RKO (cell line): ENCODE measurements at regions not wholly inside any gene's neighbourhood (a gene's known extent, or its start where the extent isn't known, plus 50 kb on each side); places are given as distances from the start of the nearest gene placed in this dataset.

Source experiments
- DNase-seq: peaks from one replicate; pipeline ENCODE4 v3.0.0-alpha.2; 2016; ENCODE audit warnings: low spot score

- no peak for DNase-seq
Observed at GRCh38 chr7:85508642-85509410, 322.0 kb upstream of the SEMA3D start.

GRCh38 chr7:85498031-85498430 lies 311.2 kb upstream of the SEMA3D start:
- no peak for DNase-seq

- DNase-seq: peak; percentile 18
Observed at GRCh38 chr7:85489498-85489897, 302.6 kb upstream of the SEMA3D start.

- DNase-seq: no peak
Observed at GRCh38 chr7:85488406-85488805, 301.6 kb upstream of the SEMA3D start.

- no peak for DNase-seq
Observed at GRCh38 chr7:85483177-85483576, 296.3 kb upstream of the SEMA3D start.

GRCh38 chr7:85480666-85481065 lies 293.8 kb upstream of the SEMA3D start:
- DNase-seq: no peak

- DNase-seq: no peak
Observed at GRCh38 chr7:85479918-85480643, 293.2 kb upstream of the SEMA3D start.

GRCh38 chr7:85478530-85478929 lies 291.7 kb upstream of the SEMA3D start:
- DNase-seq: no peak

GRCh38 chr7:85475476-85475875 lies 288.6 kb upstream of the SEMA3D start:
- DNase-seq: no peak

- no peak for DNase-seq
Observed at GRCh38 chr7:85475071-85475470, 288.2 kb upstream of the SEMA3D start.

- no peak for DNase-seq
Observed at GRCh38 chr7:85474234-85474633, 287.4 kb upstream of the SEMA3D start.

GRCh38 chr7:85471740-85472139 lies 284.9 kb upstream of the SEMA3D start:
- DNase-seq: no peak

- no peak for DNase-seq
Observed at GRCh38 chr7:85471307-85471706, 284.5 kb upstream of the SEMA3D start.

- DNase-seq: no peak
Observed at GRCh38 chr7:85469446-85470010, 282.7 kb upstream of the SEMA3D start.

GRCh38 chr7:85464042-85464651 lies 277.3 kb upstream of the SEMA3D start:
- peak; percentile 25 for DNase-seq

- DNase-seq: no peak
Observed at GRCh38 chr7:85462671-85463070, 275.8 kb upstream of the SEMA3D start.

- no peak for DNase-seq
Observed at GRCh38 chr7:85457911-85458310, 271.1 kb upstream of the SEMA3D start.

- no peak for DNase-seq
Observed at GRCh38 chr7:85456254-85456653, 269.4 kb upstream of the SEMA3D start.

GRCh38 chr7:85454904-85455303 lies 268.0 kb upstream of the SEMA3D start:
- no peak for DNase-seq

- DNase-seq: no peak
Observed at GRCh38 chr7:85452674-85453073, 265.8 kb upstream of the SEMA3D start.

GRCh38 chr7:85449478-85449877 lies 262.6 kb upstream of the SEMA3D start:
- DNase-seq: no peak

GRCh38 chr7:85447004-85447403 lies 260.1 kb upstream of the SEMA3D start:
- no peak for DNase-seq

GRCh38 chr7:85426487-85426960 lies 239.7 kb upstream of the SEMA3D start:
- DNase-seq: no peak
